ENCODE measurements at regions not wholly inside any gene's neighbourhood (a gene's known extent, or its start where the extent isn't known, plus 50 kb on each side); places are given as distances from the start of the nearest gene placed in this dataset.

GRCh38 chr7:19373334-19373733, 228.1 kb upstream of the FERD3L start:
- H3K9ac ChIP-seq (ENCODE audit: insufficient read depth, low read length, poor library complexity, severe bottlenecking), result no peak overlapping the region
- no peak for TF ChIP-seq CTCF (IDR thresholded peaks at IDR 0.05)
- no peaks in the 10 kb centered on the region for H3K79me2 ChIP-seq (ENCODE audit: insufficient read depth, low read length)
- no peak overlapping the region for H3K27ac Mint-ChIP-seq
- H3K9me3 Mint-ChIP-seq, result peaks cover 0 to 4% (median 2%) of the 10 kb centered on the region in 7 donors
- no peak for DNase-seq
- no peak overlapping the region for H3K4me3 ChIP-seq (replicated peaks in 1 of 3; ENCODE audit: low read depth in 2 of 3, low read length in 3 of 3)
- H2AFZ ChIP-seq (ENCODE audit: insufficient read depth, low read depth, low read length, poor library complexity, severe bottlenecking), result no peak overlapping the region
- H3K27ac ChIP-seq (ENCODE audit: low read depth in 1 of 2, low read length in 2 of 2), result no peak overlapping the region
- H3K4me3 Mint-ChIP-seq, result no peak overlapping the region
- peaks cover 4% of the 10 kb centered on the region for H3K4me1 Mint-ChIP-seq
- H3K27me3 Mint-ChIP-seq (ENCODE audit: low read depth in 3 of 3), result no peaks in the 10 kb centered on the region
- H3K36me3 ChIP-seq (replicated peaks in 1 of 2; ENCODE audit: control insufficient read depth in 1 of 2, insufficient read depth in 2 of 2, low read length in 2 of 2), result no peaks in the 10 kb centered on the region
- no peaks in the 10 kb centered on the region for H3K36me3 Mint-ChIP-seq
- intact Hi-C loops (cut with micrococcal nuclease), result no loop called here
- WGBS (ENCODE audit: insufficient coverage), result no CpG with 5 or more reads among the region's 2 CpGs
- no peaks in the 10 kb centered on the region for H3K9me3 ChIP-seq (replicated peaks in 1 of 2; ENCODE audit: control insufficient read depth in 1 of 2, insufficient read depth in 1 of 2, low read length in 2 of 2)
- H3K4me2 ChIP-seq (replicated peaks; ENCODE audit: extremely low read depth, low read length, poor library complexity, severe bottlenecking), result no peak overlapping the region
- no peaks in the 10 kb centered on the region for H4K20me1 ChIP-seq (ENCODE audit: insufficient read depth, low read length)
- H3K27me3 ChIP-seq (ENCODE audit: control insufficient read depth in 2 of 2, insufficient read depth in 2 of 2, low read length in 2 of 2), result no peaks in the 10 kb centered on the region
- no peaks in the 10 kb centered on the region for H3K4me1 ChIP-seq (ENCODE audit: control insufficient read depth in 1 of 2, insufficient read depth in 2 of 2, low read length in 2 of 2)

- Histone ChIP-seq H3K4me2 (replicated peaks; ENCODE audit: extremely low read depth, low read length, poor library complexity, severe bottlenecking) (no peak overlapping the region), H3K36me3 (replicated peaks in 1 of 2; ENCODE audit: control insufficient read depth in 1 of 2, insufficient read depth in 2 of 2, low read length in 2 of 2) (no peaks in the 10 kb centered on the region), H3K27me3 (ENCODE audit: control insufficient read depth in 2 of 2, insufficient read depth in 2 of 2, low read length in 2 of 2) (no peaks in the 10 kb centered on the region), H2AFZ (ENCODE audit: insufficient read depth, low read depth, low read length, poor library complexity, severe bottlenecking) (no peak overlapping the region), H3K27ac (ENCODE audit: low read depth in 1 of 2, low read length in 2 of 2) (no peak overlapping the region), H3K79me2 (ENCODE audit: insufficient read depth, low read length) (no peaks in the 10 kb centered on the region), H3K9me3 (replicated peaks in 1 of 2; ENCODE audit: control insufficient read depth in 1 of 2, insufficient read depth in 1 of 2, low read length in 2 of 2) (no peaks in the 10 kb centered on the region), H3K9ac (ENCODE audit: insufficient read depth, low read length, poor library complexity, severe bottlenecking) (no peak overlapping the region), H3K4me3 (replicated peaks in 1 of 3; ENCODE audit: low read depth in 2 of 3, low read length in 3 of 3) (no peak overlapping the region), H4K20me1 (ENCODE audit: insufficient read depth, low read length) (no peaks in the 10 kb centered on the region), H3K4me1 (ENCODE audit: control insufficient read depth in 1 of 2, insufficient read depth in 2 of 2, low read length in 2 of 2) (no peaks in the 10 kb centered on the region)
- intact Hi-C loops (cut with micrococcal nuclease), result no loop called here
- H3K4me3 Mint-ChIP-seq, result no peak overlapping the region
- peaks cover 0 to 3% (median 0%) of the 10 kb centered on the region in 7 donors for H3K9me3 Mint-ChIP-seq
- no peaks in the 10 kb centered on the region for H3K27me3 Mint-ChIP-seq (ENCODE audit: low read depth in 3 of 3)
- no peak for TF ChIP-seq CTCF (IDR thresholded peaks at IDR 0.05)
- no peaks in the 10 kb centered on the region for H3K36me3 Mint-ChIP-seq
- H3K4me1 Mint-ChIP-seq, result no peaks in the 10 kb centered on the region
- no peak for DNase-seq
- no peak overlapping the region for H3K27ac Mint-ChIP-seq
- 83% methylated on average over 1 of the region's 4 CpGs for WGBS (ENCODE audit: insufficient coverage)
Measured at GRCh38 chr7:19369806-19370205, 224.6 kb upstream of the FERD3L start.

Data from CD14-positive monocyte (primary cell).